WTC11 (cell line): ENCODE measurements at regions not wholly inside any gene's neighbourhood (a gene's known extent, or its start where the extent isn't known, plus 50 kb on each side); places are given as distances from the start of the nearest gene placed in this dataset.

Experiments
- ATF3 ChIP-seq: sonication (generic); formaldehyde crosslinking; conservative IDR thresholded peaks from 2 replicates; pipeline ENCODE4 v1.8.1; 2022; ENCODE audit warnings: mild to moderate bottlenecking, missing genetic modification reagents
- CTCF ChIP-seq: fragments of 200-600 bp; IDR thresholded peaks from 2 replicates; pipeline ENCODE4 v1.8.0; 2022; ENCODE audit warnings: antibody characterized with exemption
- ETV6 ChIP-seq: sonication (generic); formaldehyde crosslinking; IDR thresholded peaks from 2 replicates; pipeline ENCODE4 v1.8.1; 2022; ENCODE audit warnings: mild to moderate bottlenecking, missing genetic modification reagents
- FOXJ3 ChIP-seq: sonication (generic); formaldehyde crosslinking; IDR thresholded peaks from 2 replicates; pipeline ENCODE4 v1.9.0; 2021; ENCODE audit warnings: missing genetic modification reagents, mild to moderate bottlenecking, borderline replicate concordance
- MXD4 ChIP-seq: fragments of 250-450 bp; sonication (Bioruptor Pico); IDR thresholded peaks from 2 replicates; pipeline ENCODE4 v1.8.0; 2021; ENCODE audit warnings: mild to moderate bottlenecking, moderate library complexity, borderline replicate concordance
- TP53 ChIP-seq: sonication (generic); formaldehyde crosslinking; IDR thresholded peaks from 2 replicates; pipeline ENCODE4 v1.8.1; 2023; ENCODE audit warnings: mild to moderate bottlenecking, missing genetic modification reagents
- USF2 ChIP-seq: sonication (generic); formaldehyde crosslinking; IDR thresholded peaks from 2 replicates; pipeline ENCODE4 v1.8.1; 2023; ENCODE audit warnings: mild to moderate bottlenecking, missing genetic modification reagents, moderate library complexity
- ZNF121 ChIP-seq: sonication (generic); formaldehyde crosslinking; IDR thresholded peaks from 2 replicates; pipeline ENCODE4 v1.8.0; 2023; ENCODE audit warnings: missing genetic modification reagents
- ZNF138 ChIP-seq: sonication (generic); formaldehyde crosslinking; conservative IDR thresholded peaks from 2 replicates; pipeline ENCODE4 v1.8.1; 2022; ENCODE audit warnings: mild to moderate bottlenecking, moderate library complexity, missing genetic modification reagents
- TF ChIP-seq, protein P1 (sequence below): sonication (generic); formaldehyde crosslinking; IDR thresholded peaks from 2 replicates; pipeline ENCODE4 v1.8.0; 2022; ENCODE audit warnings: mild to moderate bottlenecking, missing genetic modification reagents
- TF ChIP-seq, protein P2 (sequence below): fragments of 250-450 bp; sonication (Bioruptor Pico); IDR thresholded peaks from 2 replicates; pipeline ENCODE4 v1.8.0; 2021; ENCODE audit warnings: mild to moderate bottlenecking
- TF ChIP-seq, protein P3 (sequence below): sonication (generic); formaldehyde crosslinking; IDR thresholded peaks from 2 replicates; pipeline ENCODE4 v1.8.1; 2023; ENCODE audit warnings: mild to moderate bottlenecking, missing genetic modification reagents

DNA sequence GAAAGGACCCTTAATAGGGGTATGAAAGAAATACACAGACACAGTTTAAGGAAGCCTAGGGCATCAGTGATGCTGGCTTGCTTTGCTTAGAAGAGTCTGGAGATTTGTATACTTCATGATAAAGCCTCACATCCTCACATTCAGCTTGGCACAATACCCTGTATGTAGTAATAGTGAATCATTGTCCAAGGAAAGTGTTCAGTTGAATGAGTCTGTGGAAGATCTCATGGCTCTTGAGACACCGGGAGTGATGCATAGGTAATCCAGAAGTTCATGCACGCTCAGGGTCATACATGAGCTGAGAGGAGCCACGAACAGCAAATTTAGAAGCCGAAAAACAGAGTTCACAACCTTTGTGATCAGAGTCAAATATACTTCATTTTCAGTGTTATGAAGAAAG is 537.2 kb upstream of the TMPRSS15 start:
- TF ChIP-seq CTCF = no peak
- TF ChIP-seq, protein P1, sequence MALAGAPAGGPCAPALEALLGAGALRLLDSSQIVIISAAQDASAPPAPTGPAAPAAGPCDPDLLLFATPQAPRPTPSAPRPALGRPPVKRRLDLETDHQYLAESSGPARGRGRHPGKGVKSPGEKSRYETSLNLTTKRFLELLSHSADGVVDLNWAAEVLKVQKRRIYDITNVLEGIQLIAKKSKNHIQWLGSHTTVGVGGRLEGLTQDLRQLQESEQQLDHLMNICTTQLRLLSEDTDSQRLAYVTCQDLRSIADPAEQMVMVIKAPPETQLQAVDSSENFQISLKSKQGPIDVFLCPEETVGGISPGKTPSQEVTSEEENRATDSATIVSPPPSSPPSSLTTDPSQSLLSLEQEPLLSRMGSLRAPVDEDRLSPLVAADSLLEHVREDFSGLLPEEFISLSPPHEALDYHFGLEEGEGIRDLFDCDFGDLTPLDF (CRISPR knock-in tag) = no peak
- no peak for TF ChIP-seq FOXJ3 (CRISPR knock-in tag)
- TF ChIP-seq, protein P2, sequence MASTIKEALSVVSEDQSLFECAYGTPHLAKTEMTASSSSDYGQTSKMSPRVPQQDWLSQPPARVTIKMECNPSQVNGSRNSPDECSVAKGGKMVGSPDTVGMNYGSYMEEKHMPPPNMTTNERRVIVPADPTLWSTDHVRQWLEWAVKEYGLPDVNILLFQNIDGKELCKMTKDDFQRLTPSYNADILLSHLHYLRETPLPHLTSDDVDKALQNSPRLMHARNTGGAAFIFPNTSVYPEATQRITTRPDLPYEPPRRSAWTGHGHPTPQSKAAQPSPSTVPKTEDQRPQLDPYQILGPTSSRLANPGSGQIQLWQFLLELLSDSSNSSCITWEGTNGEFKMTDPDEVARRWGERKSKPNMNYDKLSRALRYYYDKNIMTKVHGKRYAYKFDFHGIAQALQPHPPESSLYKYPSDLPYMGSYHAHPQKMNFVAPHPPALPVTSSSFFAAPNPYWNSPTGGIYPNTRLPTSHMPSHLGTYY = no peak
- no peak for TF ChIP-seq ETV6 (CRISPR knock-in tag)
- TF ChIP-seq ATF3 (CRISPR knock-in tag) = no peak
- TF ChIP-seq USF2 (CRISPR knock-in tag) = no peak
- TF ChIP-seq, protein P3, sequence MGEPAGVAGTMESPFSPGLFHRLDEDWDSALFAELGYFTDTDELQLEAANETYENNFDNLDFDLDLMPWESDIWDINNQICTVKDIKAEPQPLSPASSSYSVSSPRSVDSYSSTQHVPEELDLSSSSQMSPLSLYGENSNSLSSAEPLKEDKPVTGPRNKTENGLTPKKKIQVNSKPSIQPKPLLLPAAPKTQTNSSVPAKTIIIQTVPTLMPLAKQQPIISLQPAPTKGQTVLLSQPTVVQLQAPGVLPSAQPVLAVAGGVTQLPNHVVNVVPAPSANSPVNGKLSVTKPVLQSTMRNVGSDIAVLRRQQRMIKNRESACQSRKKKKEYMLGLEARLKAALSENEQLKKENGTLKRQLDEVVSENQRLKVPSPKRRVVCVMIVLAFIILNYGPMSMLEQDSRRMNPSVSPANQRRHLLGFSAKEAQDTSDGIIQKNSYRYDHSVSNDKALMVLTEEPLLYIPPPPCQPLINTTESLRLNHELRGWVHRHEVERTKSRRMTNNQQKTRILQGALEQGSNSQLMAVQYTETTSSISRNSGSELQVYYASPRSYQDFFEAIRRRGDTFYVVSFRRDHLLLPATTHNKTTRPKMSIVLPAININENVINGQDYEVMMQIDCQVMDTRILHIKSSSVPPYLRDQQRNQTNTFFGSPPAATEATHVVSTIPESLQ (CRISPR knock-in tag) = no peak
- TF ChIP-seq ZNF121 = no peak
- no peak for TF ChIP-seq MXD4 (CRISPR knock-in tag)
- no peak for TF ChIP-seq ZNF138
- no peak for TF ChIP-seq TP53
